ENCODE measurements at regions not wholly inside any gene's neighbourhood (a gene's known extent, or its start where the extent isn't known, plus 50 kb on each side); places are given as distances from the start of the nearest gene placed in this dataset.

DNA sequence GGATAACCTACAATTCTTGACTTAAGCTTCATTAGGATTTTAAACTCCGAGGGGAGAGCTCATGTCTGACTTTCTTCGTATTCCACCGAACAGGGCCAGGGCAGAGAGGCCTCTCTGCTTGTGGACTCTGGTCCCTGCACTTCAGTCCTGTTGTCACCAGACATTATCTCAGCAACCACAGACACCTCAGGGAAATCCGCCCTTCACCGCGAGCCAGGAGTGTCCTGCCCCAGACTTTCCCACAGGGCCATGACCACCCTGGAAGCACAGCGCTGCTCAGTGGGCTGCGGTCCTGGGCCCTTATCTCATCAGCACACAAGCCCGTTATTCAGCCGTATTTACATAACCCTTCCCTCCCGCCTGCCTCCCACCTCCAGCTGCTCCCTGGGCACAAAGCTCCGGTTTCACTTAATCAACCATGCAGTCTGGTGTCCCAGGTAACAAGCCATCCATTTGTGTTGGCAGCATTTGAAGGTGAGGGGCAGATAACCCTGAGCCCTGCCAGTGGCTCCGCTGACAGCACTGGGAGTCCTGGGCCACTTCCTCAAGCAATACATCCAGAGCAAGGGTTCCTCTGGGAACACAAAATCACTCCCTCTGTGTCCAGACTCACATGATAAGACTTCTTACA is 122.8 kb upstream of the RAB4A start (continued):
- TF ChIP-seq, protein P1, sequence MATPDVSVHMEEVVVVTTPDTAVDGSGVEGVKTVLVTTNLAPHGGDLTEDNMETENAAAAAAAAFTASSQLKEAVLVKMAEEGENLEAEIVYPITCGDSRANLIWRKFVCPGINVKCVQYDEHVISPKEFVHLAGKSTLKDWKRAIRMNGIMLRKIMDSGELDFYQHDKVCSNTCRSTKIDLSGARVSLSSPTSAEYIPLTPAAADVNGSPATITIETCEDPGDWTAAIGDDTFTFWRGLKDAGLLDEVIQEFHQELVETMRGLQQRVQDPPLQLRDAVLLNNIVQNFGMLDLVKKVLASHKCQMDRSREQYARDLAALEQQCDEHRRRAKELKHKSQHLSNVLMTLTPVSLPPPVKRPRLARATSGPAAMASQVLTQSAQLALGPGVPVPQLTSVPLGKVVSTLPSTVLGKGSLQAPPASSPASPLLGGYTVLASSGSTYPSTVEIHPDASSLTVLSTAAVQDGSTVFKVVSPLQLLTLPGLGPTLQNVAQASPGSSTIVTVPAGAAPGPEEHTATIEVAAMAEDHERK (CRISPR knock-in tag; IDR thresholded peaks at IDR 0.05; ENCODE audit: low read depth): no peak
- TF ChIP-seq ZEB1 (IDR thresholded peaks at IDR 0.05; ENCODE audit: insufficient replicate concordance, low read depth) (no peak), RNF2 (conservative IDR thresholded peaks at IDR 0.05; ENCODE audit: low read depth) (no peak), POLR2G (IDR thresholded peaks at IDR 0.05; ENCODE audit: low read depth, low read length) (peak; percentile 70), MTA1 (CRISPR knock-in tag; IDR thresholded peaks at IDR 0.05; ENCODE audit: borderline replicate concordance) (peak; percentile 97), RXRA (CRISPR knock-in tag; IDR thresholded peaks at IDR 0.05) (peak; percentile 91), SMARCC2 (IDR thresholded peaks at IDR 0.05) (no peak), RAD21 (CRISPR knock-in tag; IDR thresholded peaks at IDR 0.05) (peak; percentile 66), GATA4 (IDR thresholded peaks at IDR 0.05; ENCODE audit: borderline replicate concordance, low read depth) (peak; percentile 78; the same call in 1 of the 2 replicates), ZNF160 (CRISPR knock-in tag; IDR thresholded peaks at IDR 0.05) (0 out of 2 replicates have a peak, but pooled peaks have one; percentile 77), PCBP2 (optimal IDR thresholded peaks at IDR 0.05; ENCODE audit: low read depth, low read length, poor library complexity, severe bottlenecking) (no peak)
- TF ChIP-seq, protein P2, sequence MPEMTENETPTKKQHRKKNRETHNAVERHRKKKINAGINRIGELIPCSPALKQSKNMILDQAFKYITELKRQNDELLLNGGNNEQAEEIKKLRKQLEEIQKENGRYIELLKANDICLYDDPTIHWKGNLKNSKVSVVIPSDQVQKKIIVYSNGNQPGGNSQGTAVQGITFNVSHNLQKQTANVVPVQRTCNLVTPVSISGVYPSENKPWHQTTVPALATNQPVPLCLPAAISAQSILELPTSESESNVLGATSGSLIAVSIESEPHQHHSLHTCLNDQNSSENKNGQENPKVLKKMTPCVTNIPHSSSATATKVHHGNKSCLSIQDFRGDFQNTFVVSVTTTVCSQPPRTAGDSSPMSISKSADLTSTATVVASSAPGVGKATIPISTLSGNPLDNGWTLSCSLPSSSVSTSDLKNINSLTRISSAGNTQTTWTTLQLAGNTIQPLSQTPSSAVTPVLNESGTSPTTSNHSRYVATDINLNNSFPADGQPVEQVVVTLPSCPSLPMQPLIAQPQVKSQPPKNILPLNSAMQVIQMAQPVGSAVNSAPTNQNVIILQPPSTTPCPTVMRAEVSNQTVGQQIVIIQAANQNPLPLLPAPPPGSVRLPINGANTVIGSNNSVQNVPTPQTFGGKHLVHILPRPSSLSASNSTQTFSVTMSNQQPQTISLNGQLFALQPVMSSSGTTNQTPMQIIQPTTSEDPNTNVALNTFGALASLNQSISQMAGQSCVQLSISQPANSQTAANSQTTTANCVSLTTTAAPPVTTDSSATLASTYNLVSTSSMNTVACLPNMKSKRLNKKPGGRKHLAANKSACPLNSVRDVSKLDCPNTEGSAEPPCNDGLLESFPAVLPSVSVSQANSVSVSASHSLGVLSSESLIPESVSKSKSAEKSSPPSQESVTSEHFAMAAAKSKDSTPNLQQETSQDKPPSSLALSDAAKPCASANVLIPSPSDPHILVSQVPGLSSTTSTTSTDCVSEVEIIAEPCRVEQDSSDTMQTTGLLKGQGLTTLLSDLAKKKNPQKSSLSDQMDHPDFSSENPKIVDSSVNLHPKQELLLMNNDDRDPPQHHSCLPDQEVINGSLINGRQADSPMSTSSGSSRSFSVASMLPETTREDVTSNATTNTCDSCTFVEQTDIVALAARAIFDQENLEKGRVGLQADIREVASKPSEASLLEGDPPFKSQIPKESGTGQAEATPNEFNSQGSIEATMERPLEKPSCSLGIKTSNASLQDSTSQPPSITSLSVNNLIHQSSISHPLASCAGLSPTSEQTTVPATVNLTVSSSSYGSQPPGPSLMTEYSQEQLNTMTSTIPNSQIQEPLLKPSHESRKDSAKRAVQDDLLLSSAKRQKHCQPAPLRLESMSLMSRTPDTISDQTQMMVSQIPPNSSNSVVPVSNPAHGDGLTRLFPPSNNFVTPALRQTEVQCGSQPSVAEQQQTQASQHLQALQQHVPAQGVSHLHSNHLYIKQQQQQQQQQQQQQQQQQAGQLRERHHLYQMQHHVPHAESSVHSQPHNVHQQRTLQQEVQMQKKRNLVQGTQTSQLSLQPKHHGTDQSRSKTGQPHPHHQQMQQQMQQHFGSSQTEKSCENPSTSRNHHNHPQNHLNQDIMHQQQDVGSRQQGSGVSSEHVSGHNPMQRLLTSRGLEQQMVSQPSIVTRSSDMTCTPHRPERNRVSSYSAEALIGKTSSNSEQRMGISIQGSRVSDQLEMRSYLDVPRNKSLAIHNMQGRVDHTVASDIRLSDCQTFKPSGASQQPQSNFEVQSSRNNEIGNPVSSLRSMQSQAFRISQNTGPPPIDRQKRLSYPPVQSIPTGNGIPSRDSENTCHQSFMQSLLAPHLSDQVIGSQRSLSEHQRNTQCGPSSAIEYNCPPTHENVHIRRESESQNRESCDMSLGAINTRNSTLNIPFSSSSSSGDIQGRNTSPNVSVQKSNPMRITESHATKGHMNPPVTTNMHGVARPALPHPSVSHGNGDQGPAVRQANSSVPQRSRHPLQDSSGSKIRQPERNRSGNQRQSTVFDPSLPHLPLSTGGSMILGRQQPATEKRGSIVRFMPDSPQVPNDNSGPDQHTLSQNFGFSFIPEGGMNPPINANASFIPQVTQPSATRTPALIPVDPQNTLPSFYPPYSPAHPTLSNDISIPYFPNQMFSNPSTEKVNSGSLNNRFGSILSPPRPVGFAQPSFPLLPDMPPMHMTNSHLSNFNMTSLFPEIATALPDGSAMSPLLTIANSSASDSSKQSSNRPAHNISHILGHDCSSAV (CRISPR knock-in tag; IDR thresholded peaks at IDR 0.05; ENCODE audit: borderline replicate concordance): no peak
- TF ChIP-seq, protein P3, sequence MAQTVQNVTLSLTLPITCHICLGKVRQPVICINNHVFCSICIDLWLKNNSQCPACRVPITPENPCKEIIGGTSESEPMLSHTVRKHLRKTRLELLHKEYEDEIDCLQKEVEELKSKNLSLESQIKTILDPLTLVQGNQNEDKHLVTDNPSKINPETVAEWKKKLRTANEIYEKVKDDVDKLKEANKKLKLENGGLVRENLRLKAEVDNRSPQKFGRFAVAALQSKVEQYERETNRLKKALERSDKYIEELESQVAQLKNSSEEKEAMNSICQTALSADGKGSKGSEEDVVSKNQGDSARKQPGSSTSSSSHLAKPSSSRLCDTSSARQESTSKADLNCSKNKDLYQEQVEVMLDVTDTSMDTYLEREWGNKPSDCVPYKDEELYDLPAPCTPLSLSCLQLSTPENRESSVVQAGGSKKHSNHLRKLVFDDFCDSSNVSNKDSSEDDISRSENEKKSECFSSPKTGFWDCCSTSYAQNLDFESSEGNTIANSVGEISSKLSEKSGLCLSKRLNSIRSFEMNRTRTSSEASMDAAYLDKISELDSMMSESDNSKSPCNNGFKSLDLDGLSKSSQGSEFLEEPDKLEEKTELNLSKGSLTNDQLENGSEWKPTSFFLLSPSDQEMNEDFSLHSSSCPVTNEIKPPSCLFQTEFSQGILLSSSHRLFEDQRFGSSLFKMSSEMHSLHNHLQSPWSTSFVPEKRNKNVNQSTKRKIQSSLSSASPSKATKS (CRISPR knock-in tag; IDR thresholded peaks at IDR 0.05): no peak
- TF ChIP-seq, protein P4, sequence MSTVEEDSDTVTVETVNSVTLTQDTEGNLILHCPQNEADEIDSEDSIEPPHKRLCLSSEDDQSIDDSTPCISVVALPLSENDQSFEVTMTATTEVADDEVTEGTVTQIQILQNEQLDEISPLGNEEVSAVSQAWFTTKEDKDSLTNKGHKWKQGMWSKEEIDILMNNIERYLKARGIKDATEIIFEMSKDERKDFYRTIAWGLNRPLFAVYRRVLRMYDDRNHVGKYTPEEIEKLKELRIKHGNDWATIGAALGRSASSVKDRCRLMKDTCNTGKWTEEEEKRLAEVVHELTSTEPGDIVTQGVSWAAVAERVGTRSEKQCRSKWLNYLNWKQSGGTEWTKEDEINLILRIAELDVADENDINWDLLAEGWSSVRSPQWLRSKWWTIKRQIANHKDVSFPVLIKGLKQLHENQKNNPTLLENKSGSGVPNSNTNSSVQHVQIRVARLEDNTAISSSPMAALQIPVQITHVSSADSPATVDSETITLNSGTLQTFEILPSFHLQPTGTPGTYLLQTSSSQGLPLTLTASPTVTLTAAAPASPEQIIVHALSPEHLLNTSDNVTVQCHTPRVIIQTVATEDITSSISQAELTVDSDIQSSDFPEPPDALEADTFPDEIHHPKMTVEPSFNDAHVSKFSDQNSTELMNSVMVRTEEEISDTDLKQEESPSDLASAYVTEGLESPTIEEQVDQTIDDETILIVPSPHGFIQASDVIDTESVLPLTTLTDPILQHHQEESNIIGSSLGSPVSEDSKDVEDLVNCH (CRISPR knock-in tag; IDR thresholded peaks at IDR 0.05): no peak

Data from HepG2 (cell line).